Caco-2 (cell line): ENCODE measurements at regions not wholly inside any gene's neighbourhood (a gene's known extent, or its start where the extent isn't known, plus 50 kb on each side); places are given as distances from the start of the nearest gene placed in this dataset.

Experiments used
- BruUV-seq: library from RNA; stranded (reverse); fragments of 400-500 nt; replicated peaks from 2 replicates; lab custom pipeline; 2021; lab: Mats Ljungman, UMichigan
- CTCF ChIA-PET: fragments of 300-600 bp; sonication (Branson Sonifier 250); formaldehyde crosslinking; loops from one replicate; lab custom pipeline; 2022; ENCODE audit warnings: antibody characterized with exemption; lab: Charles Lee
- POLR2A ChIA-PET: fragments of 300-600 bp; sonication (Branson Sonifier 250); formaldehyde crosslinking; loops from one replicate; lab custom pipeline; 2022; ENCODE audit warnings: antibody characterized with exemption; lab: Charles Lee
- DNase-seq, 2 experiments: peaks; one replicate each; pipeline versions ENCODE4 v3.0.0 to v3.0.0-alpha.2; 2020 to 2022
- H3K27me3 ChIP-seq: replicated peaks from 2 replicates; pipeline ENCODE4 v1.6.0; 2011; ENCODE audit warnings: low read length; ENCODE audit not compliant: control insufficient read depth, insufficient read depth
- H3K36me3 ChIP-seq: 2 replicates; pipeline ENCODE4 v1.5.1; 2011; ENCODE audit warnings: low read length; ENCODE audit not compliant: control insufficient read depth, insufficient read depth
- H3K4me1 ChIP-seq: fragments of 250-450 bp; sonication (Bioruptor Pico); 2 replicates; pipeline ENCODE4 v1.5.1; 2020; ENCODE audit warnings: mild to moderate bottlenecking
- H3K4me3 ChIP-seq: 2 replicates; pipeline ENCODE4 v1.5.1; 2011; ENCODE audit warnings: low read depth, mild to moderate bottlenecking, control low read depth, low read length
- H3K9me3 ChIP-seq: fragments of 250-450 bp; sonication (Bioruptor Pico); 2 replicates; pipeline ENCODE4 v1.5.1; 2020; ENCODE audit warnings: mild to moderate bottlenecking, moderate library complexity
- H3K27ac Mint-ChIP-seq: one replicate; pipeline ENCODE4 v1.8.0; 2022; ENCODE audit warnings: mixed read lengths; ENCODE audit not compliant: unreplicated experiment
- H3K27me3 Mint-ChIP-seq: one replicate; pipeline ENCODE4 v1.8.0; 2022; ENCODE audit warnings: mixed read lengths; ENCODE audit not compliant: insufficient read depth, unreplicated experiment
- H3K36me3 Mint-ChIP-seq: one replicate; pipeline ENCODE4 v1.8.0; 2022; ENCODE audit warnings: mild to moderate bottlenecking, mixed read lengths; ENCODE audit not compliant: insufficient read depth, unreplicated experiment
- H3K4me1 Mint-ChIP-seq: one replicate; pipeline ENCODE4 v1.8.0; 2022; ENCODE audit warnings: low read depth, mixed read lengths; ENCODE audit not compliant: unreplicated experiment
- H3K4me3 Mint-ChIP-seq: one replicate; pipeline ENCODE4 v1.8.0; 2022; ENCODE audit warnings: mild to moderate bottlenecking, moderate library complexity, mixed read lengths; ENCODE audit not compliant: unreplicated experiment
- H3K9me3 Mint-ChIP-seq: one replicate; pipeline ENCODE4 v1.8.0; 2022; ENCODE audit warnings: mixed read lengths; ENCODE audit not compliant: unreplicated experiment
- CTCF ChIP-seq, 2 experiments: fragments of 200-600 bp in 1 of 2; IDR thresholded peaks; 1 replicate in 1 of 2; 2 replicates in 1 of 2; pipeline versions ENCODE4 v1.5.1 to v1.8.0; 2011 to 2022; ENCODE audit warnings: antibody characterized with exemption in 1 of 2, control low read depth in 1 of 2, inconsistent platforms in 1 of 2, low read depth in 1 of 2, low read length in 1 of 2, mild to moderate bottlenecking in 1 of 2, moderate library complexity in 1 of 2; ENCODE audit not compliant: insufficient read depth in 1 of 2, severe bottlenecking in 1 of 2, unreplicated experiment in 1 of 2
- intact Hi-C: fragments of 100-400 bp; cut with micrococcal nuclease; formaldehyde crosslinking; loops from one replicate; pipeline ENCODE4 v1.10.0; 2022; ENCODE audit not compliant: unreplicated experiment

- H3K36me3 Mint-ChIP-seq = no peaks in the 10 kb centered on the region
- Histone ChIP-seq H3K9me3 (no peaks in the 10 kb centered on the region), H3K4me1 (no peaks in the 10 kb centered on the region), H3K36me3 (no peaks in the 10 kb centered on the region), H3K27me3 (no peaks in the 10 kb centered on the region), H3K4me3 (no peak overlapping the region)
- H3K4me1 Mint-ChIP-seq = no peaks in the 10 kb centered on the region
- no peaks in the 10 kb centered on the region for H3K27me3 Mint-ChIP-seq
- ChIA-PET CTCF (no interaction called here), POLR2A (no interaction called here)
- no TSS peak for BruUV-seq
- TF ChIP-seq CTCF (IDR thresholded peaks at IDR 0.05; ENCODE audit: insufficient read depth in 1 of 2, low read depth in 1 of 2, low read length in 1 of 2, severe bottlenecking in 1 of 2, unreplicated experiment in 1 of 2) = no peak
- intact Hi-C loops = no loop called here
- no peak overlapping the region for H3K4me3 Mint-ChIP-seq
- DNase-seq = no peak
- H3K27ac Mint-ChIP-seq = no peak overlapping the region
- no peaks in the 10 kb centered on the region for H3K9me3 Mint-ChIP-seq
Observed at GRCh38 chr4:59597536-59598329, 1602.4 kb upstream of the ADGRL3 start.

- Mint-ChIP-seq H3K9me3 (no peaks in the 10 kb centered on the region), H3K27ac (no peak overlapping the region), H3K4me1 (no peaks in the 10 kb centered on the region), H3K36me3 (no peaks in the 10 kb centered on the region), H3K4me3 (no peak overlapping the region), H3K27me3 (no peaks in the 10 kb centered on the region)
- ChIA-PET POLR2A (no interaction called here), CTCF (no interaction called here)
- no TSS peak for BruUV-seq
- no peak for DNase-seq
- TF ChIP-seq CTCF (IDR thresholded peaks at IDR 0.05; ENCODE audit: insufficient read depth in 1 of 2, low read depth in 1 of 2, low read length in 1 of 2, severe bottlenecking in 1 of 2, unreplicated experiment in 1 of 2) = no peak
- Histone ChIP-seq H3K4me3 (no peak overlapping the region), H3K36me3 (no peaks in the 10 kb centered on the region), H3K9me3 (no peaks in the 10 kb centered on the region), H3K27me3 (no peaks in the 10 kb centered on the region), H3K4me1 (no peaks in the 10 kb centered on the region)
- intact Hi-C loops = no loop called here
Observed at GRCh38 chr4:59598330-59598618, 1601.9 kb upstream of the ADGRL3 start.

GRCh38 chr4:59608466-59608865 lies 1591.7 kb upstream of the ADGRL3 start:
- no peaks in the 10 kb centered on the region for H3K36me3 ChIP-seq
- no peak for TF ChIP-seq CTCF (IDR thresholded peaks at IDR 0.05; ENCODE audit: insufficient read depth in 1 of 2, low read depth in 1 of 2, low read length in 1 of 2, severe bottlenecking in 1 of 2, unreplicated experiment in 1 of 2)
- POLR2A ChIA-PET = no interaction called here
- Mint-ChIP-seq H3K9me3 (no peaks in the 10 kb centered on the region), H3K36me3 (no peaks in the 10 kb centered on the region), H3K4me1 (no peaks in the 10 kb centered on the region), H3K27me3 (peaks cover 5% of the 10 kb centered on the region), H3K4me3 (no peak overlapping the region), H3K27ac (no peak overlapping the region)
- intact Hi-C loops = no loop called here
- CTCF ChIA-PET = no interaction called here
- no peaks in the 10 kb centered on the region for H3K4me1 ChIP-seq
- DNase-seq = no peak
- H3K27me3 ChIP-seq = no peaks in the 10 kb centered on the region
- H3K9me3 ChIP-seq = no peaks in the 10 kb centered on the region
- BruUV-seq = no TSS peak
- H3K4me3 ChIP-seq = no peak overlapping the region
